Activated CD8-positive, alpha-beta memory T cell treated with anti-CD3 and anti-CD28 coated beads, Interleukin-2, amount 10 ng/mL, durations not matched to agents 7 days and 5 days (primary cell): ENCODE measurements at regions not wholly inside any gene's neighbourhood (a gene's known extent, or its start where the extent isn't known, plus 50 kb on each side); places are given as distances from the start of the nearest gene placed in this dataset.

Experiments
- ATAC-seq: fragments of 150-1000 bp; cut with Tn5 transposase; one replicate; pipeline ENCODE4 v1.10.0; 2021; ENCODE audit warnings: moderate library complexity
- CTCF ChIA-PET: fragments of 350-600 bp; sonication (Branson Sonifier 250); formaldehyde crosslinking; loops from one replicate; lab custom pipeline; 2021; ENCODE audit warnings: antibody characterized with exemption; lab: Charles Lee
- DNase-seq: peaks from one replicate; pipeline ENCODE4 v3.0.0-alpha.2; 2020
- H3K27ac Mint-ChIP-seq: one replicate; pipeline ENCODE4 v1.8.0; 2021; ENCODE audit warnings: mild to moderate bottlenecking, mixed read lengths
- H3K27me3 Mint-ChIP-seq: one replicate; pipeline ENCODE4 v1.8.0; 2021; ENCODE audit warnings: mixed read lengths
- H3K36me3 Mint-ChIP-seq: one replicate; pipeline ENCODE4 v1.8.0; 2021; ENCODE audit warnings: mild to moderate bottlenecking, mixed read lengths
- H3K4me1 Mint-ChIP-seq: one replicate; pipeline ENCODE4 v1.8.0; 2021; ENCODE audit warnings: mixed read lengths
- H3K4me3 Mint-ChIP-seq: one replicate; pipeline ENCODE4 v1.8.0; 2021; ENCODE audit warnings: mild to moderate bottlenecking, moderate library complexity, mixed read lengths
- H3K9me3 Mint-ChIP-seq: one replicate; pipeline ENCODE4 v1.8.0; 2022; ENCODE audit warnings: low read depth, mixed read lengths

DNA sequence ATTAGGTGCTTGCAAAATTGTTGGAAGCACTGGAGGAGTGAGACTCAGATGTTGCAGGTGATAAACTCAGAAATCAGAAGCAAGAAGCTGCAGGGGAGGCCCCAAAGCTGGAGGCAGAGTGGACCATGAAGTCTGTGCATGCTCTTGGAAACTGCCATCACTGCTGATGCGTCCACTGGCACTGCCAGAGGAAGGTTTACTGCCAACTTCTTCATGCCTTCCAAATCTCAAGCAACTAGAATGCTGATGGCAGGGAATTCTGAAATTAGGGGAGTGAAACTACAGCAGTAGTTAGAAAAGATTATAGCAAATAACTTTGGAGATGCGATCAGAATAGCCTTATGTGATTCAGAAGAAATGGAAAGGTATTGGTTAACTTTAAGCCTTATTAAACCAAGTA is 277.1 kb upstream of the SDK2 start:
- Mint-ChIP-seq H3K4me3 (no peak overlapping the region), H3K27me3 (peaks cover 32% of the 10 kb centered on the region), H3K4me1 (peaks cover 3% of the 10 kb centered on the region), H3K27ac (no peak overlapping the region), H3K9me3 (no peaks in the 10 kb centered on the region), H3K36me3 (peaks cover 3% of the 10 kb centered on the region)
- ATAC-seq (no peak), DNase-seq (no peak)
- CTCF ChIA-PET = interaction anchor here (0.7 kb wide), 1 partner anchor 467 kb away, joined by 4 read pairs; no protein-coding TSS in a partner anchor

DNA sequence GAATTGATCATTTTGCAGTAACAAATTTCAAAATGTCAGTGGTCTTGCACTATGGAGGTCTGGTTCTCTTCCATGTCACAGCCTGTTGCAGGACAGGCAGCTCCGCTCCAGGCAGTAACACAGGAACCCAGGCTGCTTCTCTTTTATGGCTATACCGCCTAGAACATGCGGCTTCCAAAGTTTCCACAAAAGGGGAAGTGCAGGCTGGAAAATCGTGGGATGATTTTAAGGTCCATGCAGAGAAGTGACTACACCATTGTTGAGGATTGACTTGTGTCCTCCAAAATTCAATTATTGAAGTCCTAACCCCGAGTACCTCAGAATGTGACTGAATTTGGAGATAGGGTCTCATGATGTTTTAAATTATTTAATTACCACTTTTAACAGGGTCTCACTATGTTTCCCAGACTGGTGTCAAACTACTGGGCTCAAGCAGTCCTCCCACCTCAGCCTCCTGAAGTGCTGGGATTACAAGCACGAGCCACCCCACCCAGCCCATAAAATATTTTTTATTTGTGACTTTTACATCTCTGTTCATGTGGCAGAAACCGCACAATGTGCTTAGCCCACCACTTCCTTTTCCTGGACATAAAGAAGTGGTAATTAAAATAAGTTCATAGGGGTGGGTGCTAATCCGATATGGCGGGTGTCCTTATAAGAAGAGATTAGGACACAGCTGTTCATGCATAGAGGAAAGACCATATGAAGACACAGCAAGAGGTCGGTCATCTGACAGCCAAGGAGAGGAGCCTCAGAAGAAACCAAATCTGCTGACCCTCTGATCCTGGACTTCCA is 279.2 kb upstream of the RPL38 start:
- CTCF ChIA-PET = no interaction called here
- H3K4me1 Mint-ChIP-seq = peaks cover 3% of the 10 kb centered on the region
- H3K4me3 Mint-ChIP-seq = no peak overlapping the region
- DNase-seq = peak; percentile 30
- no peak for ATAC-seq
- H3K36me3 Mint-ChIP-seq = peaks cover 1% of the 10 kb centered on the region
- peaks cover 36% of the 10 kb centered on the region for H3K27me3 Mint-ChIP-seq
- no peaks in the 10 kb centered on the region for H3K9me3 Mint-ChIP-seq
- no peak overlapping the region for H3K27ac Mint-ChIP-seq

DNA sequence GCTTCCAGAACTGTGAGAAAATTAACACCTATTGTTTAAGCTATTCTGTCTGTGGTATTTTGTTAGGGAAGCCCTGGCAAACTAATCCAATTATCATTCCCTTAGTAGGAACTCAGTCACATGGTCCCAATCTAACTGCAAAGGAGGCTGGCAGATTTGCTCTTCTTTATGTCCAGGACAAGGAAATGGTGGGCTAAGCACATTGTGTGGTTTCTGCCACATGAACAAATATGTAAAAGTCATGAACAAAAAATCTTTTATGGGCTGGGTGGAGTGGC is 278.6 kb upstream of the RPL38 start:
- Mint-ChIP-seq H3K36me3 (peaks cover 1% of the 10 kb centered on the region), H3K27me3 (peaks cover 36% of the 10 kb centered on the region), H3K4me1 (peaks cover 3% of the 10 kb centered on the region), H3K27ac (no peak overlapping the region), H3K9me3 (no peaks in the 10 kb centered on the region), H3K4me3 (no peak overlapping the region)
- CTCF ChIA-PET = no interaction called here
- DNase-seq (peak; percentile 18), ATAC-seq (no peak)

- CTCF ChIA-PET = interaction anchor here (1.1 kb wide), 1 partner anchor 1245 kb away, joined by 3 read pairs; no protein-coding TSS in a partner anchor
- no peak overlapping the region for H3K27ac Mint-ChIP-seq
- peaks cover 33% of the 10 kb centered on the region for H3K27me3 Mint-ChIP-seq
- no peak overlapping the region for H3K4me3 Mint-ChIP-seq
- DNase-seq (peak; percentile 22), ATAC-seq (no peak)
- no peaks in the 10 kb centered on the region for H3K36me3 Mint-ChIP-seq
- no peaks in the 10 kb centered on the region for H3K9me3 Mint-ChIP-seq
- H3K4me1 Mint-ChIP-seq = no peaks in the 10 kb centered on the region
Observed at GRCh38 chr17:73929860-73930430, 273.5 kb upstream of the RPL38 start.

DNA sequence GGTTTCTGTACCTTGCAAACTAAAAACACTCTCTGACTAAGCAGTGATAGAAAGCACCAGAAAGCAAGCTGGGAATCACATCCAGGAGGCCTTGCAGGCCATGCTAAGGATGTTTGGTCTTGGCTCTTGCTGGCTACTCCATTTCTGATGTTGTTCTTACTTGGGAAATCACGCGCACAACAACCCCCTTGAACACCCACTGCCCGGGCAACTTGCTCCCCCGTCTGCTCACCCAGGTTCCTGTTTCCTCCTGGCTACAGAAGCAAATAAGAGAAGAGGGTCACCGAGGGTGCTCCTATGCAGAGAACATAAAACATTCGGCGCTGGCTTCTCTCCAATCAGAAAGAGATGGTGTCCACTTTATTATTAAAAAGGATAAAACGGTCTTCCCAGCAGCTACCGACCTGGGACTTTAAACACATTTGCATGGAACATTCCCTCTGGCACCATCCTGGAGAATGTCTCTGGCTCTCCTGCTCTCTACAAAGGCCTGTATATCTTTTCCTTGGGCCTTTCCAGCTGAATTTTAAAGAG is 271.2 kb upstream of the RPL38 start:
- CTCF ChIA-PET = no interaction called here
- DNase-seq (peak; percentile 11), ATAC-seq (no peak)
- no peak overlapping the region for H3K4me3 Mint-ChIP-seq
- H3K4me1 Mint-ChIP-seq = no peaks in the 10 kb centered on the region
- peaks cover 20% of the 10 kb centered on the region for H3K27me3 Mint-ChIP-seq
- H3K9me3 Mint-ChIP-seq = no peaks in the 10 kb centered on the region
- no peak overlapping the region for H3K27ac Mint-ChIP-seq
- no peaks in the 10 kb centered on the region for H3K36me3 Mint-ChIP-seq

- DNase-seq = peak; percentile 34
- Mint-ChIP-seq H3K4me1 (no peaks in the 10 kb centered on the region), H3K9me3 (no peaks in the 10 kb centered on the region), H3K4me3 (no peak overlapping the region), H3K27me3 (peaks cover 12% of the 10 kb centered on the region), H3K27ac (no peak overlapping the region), H3K36me3 (no peaks in the 10 kb centered on the region)
- CTCF ChIA-PET = no interaction called here
- ATAC-seq = no peak
Observed at GRCh38 chr17:73933164-73933766, 270.2 kb upstream of the RPL38 start.

GRCh38 chr17:73933871-73934270 is 269.6 kb upstream of the RPL38 start:
- ATAC-seq (no peak), DNase-seq (no peak)
- H3K4me3 Mint-ChIP-seq = no peak overlapping the region
- no peak overlapping the region for H3K27ac Mint-ChIP-seq
- H3K36me3 Mint-ChIP-seq = no peaks in the 10 kb centered on the region
- H3K9me3 Mint-ChIP-seq = no peaks in the 10 kb centered on the region
- CTCF ChIA-PET = no interaction called here
- no peaks in the 10 kb centered on the region for H3K4me1 Mint-ChIP-seq
- peaks cover 11% of the 10 kb centered on the region for H3K27me3 Mint-ChIP-seq

DNA sequence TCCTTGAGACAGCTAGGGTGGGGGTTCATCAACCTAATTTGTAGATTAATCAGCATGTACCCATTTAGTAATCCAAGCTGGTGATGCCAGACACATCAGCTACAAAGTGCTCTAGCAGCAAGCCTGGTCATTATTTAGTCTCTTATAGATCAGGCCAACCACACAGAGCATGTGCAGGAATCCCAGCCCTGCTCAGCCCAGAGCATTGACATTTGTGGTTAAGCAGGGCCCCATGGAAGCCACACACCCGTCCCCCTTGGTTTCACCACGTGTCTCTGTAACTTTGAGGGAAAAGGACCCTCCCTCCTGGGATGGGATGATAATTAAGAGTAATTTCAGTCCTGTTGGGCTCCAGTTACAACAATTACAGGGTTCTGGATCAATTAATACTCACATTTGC is 268.8 kb upstream of the RPL38 start:
- CTCF ChIA-PET = no interaction called here

GRCh38 chr17:73936908-73937627 is 266.4 kb upstream of the RPL38 start:
- CTCF ChIA-PET = interaction anchor here (1.5 kb wide), 1 partner anchor 20 kb away, joined by 3 read pairs; no protein-coding TSS in a partner anchor
- H3K9me3 Mint-ChIP-seq = no peaks in the 10 kb centered on the region
- H3K27me3 Mint-ChIP-seq = peaks cover 12% of the 10 kb centered on the region
- H3K4me3 Mint-ChIP-seq = no peak overlapping the region
- H3K4me1 Mint-ChIP-seq = no peaks in the 10 kb centered on the region
- H3K27ac Mint-ChIP-seq = no peak overlapping the region
- no peak for ATAC-seq
- peak; percentile 9 for DNase-seq
- H3K36me3 Mint-ChIP-seq = no peaks in the 10 kb centered on the region

More for the DNA sequence above, 268.8 kb upstream of the RPL38 start:
- no peaks in the 10 kb centered on the region for H3K4me1 Mint-ChIP-seq
- H3K36me3 Mint-ChIP-seq = no peaks in the 10 kb centered on the region
- H3K9me3 Mint-ChIP-seq = no peaks in the 10 kb centered on the region
- H3K27me3 Mint-ChIP-seq = peaks cover 11% of the 10 kb centered on the region
- ATAC-seq (no peak), DNase-seq (peak; percentile 19)
- H3K4me3 Mint-ChIP-seq = no peak overlapping the region
- H3K27ac Mint-ChIP-seq = no peak overlapping the region

GRCh38 chr17:73938706-73939105 is 264.8 kb upstream of the RPL38 start:
- Mint-ChIP-seq H3K36me3 (no peaks in the 10 kb centered on the region), H3K9me3 (no peaks in the 10 kb centered on the region), H3K4me3 (no peak overlapping the region), H3K27ac (no peak overlapping the region), H3K4me1 (no peaks in the 10 kb centered on the region), H3K27me3 (peaks cover 7% of the 10 kb centered on the region)
- CTCF ChIA-PET = no interaction called here
- ATAC-seq = no peak
- DNase-seq = peak; percentile 37

GRCh38 chr17:73939806-73940205 is 263.7 kb upstream of the RPL38 start:
- Mint-ChIP-seq H3K36me3 (no peaks in the 10 kb centered on the region), H3K27ac (no peak overlapping the region), H3K4me3 (no peak overlapping the region), H3K4me1 (no peaks in the 10 kb centered on the region), H3K9me3 (no peaks in the 10 kb centered on the region), H3K27me3 (peaks cover 4% of the 10 kb centered on the region)
- CTCF ChIA-PET = no interaction called here
- DNase-seq (peak; percentile 34), ATAC-seq (no peak)

- Mint-ChIP-seq H3K9me3 (no peaks in the 10 kb centered on the region), H3K4me3 (no peak overlapping the region), H3K27ac (no peak overlapping the region), H3K36me3 (no peaks in the 10 kb centered on the region), H3K4me1 (no peaks in the 10 kb centered on the region), H3K27me3 (peaks cover 4% of the 10 kb centered on the region)
- no peak for ATAC-seq
- CTCF ChIA-PET = no interaction called here
- peak; percentile 25 for DNase-seq
Observed at GRCh38 chr17:73940511-73940910, 263.0 kb upstream of the RPL38 start.

DNA sequence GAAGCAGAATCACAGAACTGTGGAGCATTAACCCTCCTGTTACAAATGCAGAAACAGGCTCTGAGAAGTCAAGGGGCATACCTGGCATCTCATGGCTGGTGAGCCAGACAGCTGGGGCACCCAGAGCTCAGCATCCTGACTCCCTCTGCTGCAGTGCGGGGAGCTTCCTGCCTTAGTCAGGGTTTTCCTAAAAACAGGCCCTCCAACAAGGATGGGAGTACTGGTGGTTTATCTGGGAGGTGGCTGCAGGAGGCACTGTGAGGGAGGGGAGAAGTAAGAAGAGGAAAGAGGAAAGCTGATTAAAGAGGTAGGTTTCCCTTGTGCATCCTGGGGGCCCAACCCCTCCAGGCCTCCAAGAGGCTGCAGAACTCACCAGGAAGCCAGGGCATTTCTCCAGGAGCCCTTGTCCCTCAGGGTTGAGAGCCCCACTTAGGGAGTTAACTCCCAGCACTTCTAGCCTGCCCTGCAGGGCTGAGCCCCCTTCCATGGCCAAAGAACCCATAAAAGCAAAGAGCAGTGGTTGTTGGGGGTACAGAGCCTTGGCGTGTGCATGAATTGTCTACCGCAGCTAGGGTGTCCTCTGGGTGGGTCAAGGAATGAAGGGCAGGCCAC is 261.5 kb upstream of the RPL38 start:
- CTCF ChIA-PET = no interaction called here

More for the DNA sequence above, 261.5 kb upstream of the RPL38 start:
- Mint-ChIP-seq H3K27ac (no peak overlapping the region), H3K9me3 (no peaks in the 10 kb centered on the region), H3K27me3 (peaks cover 4% of the 10 kb centered on the region), H3K4me3 (no peak overlapping the region), H3K4me1 (no peaks in the 10 kb centered on the region), H3K36me3 (no peaks in the 10 kb centered on the region)
- no peak for ATAC-seq
- no peak for DNase-seq
